GM12878 (cell line): ENCODE measurements at regions not wholly inside any gene's neighbourhood (a gene's known extent, or its start where the extent isn't known, plus 50 kb on each side); places are given as distances from the start of the nearest gene placed in this dataset.

ENCODE experiments used
- ATAC-seq: fragments of 200-7000 bp; cut with Tn5 transposase; 3 replicates; pipeline ENCODE4 v1.9.1; 2020; ENCODE audit warnings: mild to moderate bottlenecking, moderate library complexity
- BruUV-seq: library from RNA; stranded (reverse); fragments of 400-500 nt; replicated peaks from 2 replicates; lab custom pipeline; 2021; lab: Mats Ljungman, UMichigan
- CTCF ChIA-PET: fragments of 300-600 bp; sonication (Branson Sonifier 250); formaldehyde crosslinking; extraction: SDS; loops from one replicate; lab custom pipeline; 2021; ENCODE audit warnings: inconsistent platforms; lab: Yijun Ruan, JAX
- POLR2A ChIA-PET: fragments of 350-600 bp; formaldehyde crosslinking; extraction: SDS; loops from one replicate; lab custom pipeline; 2021; ENCODE audit warnings: inconsistent platforms; lab: Charles Lee
- RAD21 ChIA-PET: fragments of 300-600 bp; sonication (Branson Sonifier 250); formaldehyde crosslinking; loops from one replicate; lab custom pipeline; 2023; ENCODE audit warnings: antibody characterized with exemption; ENCODE audit not compliant: unreplicated experiment; lab: Charles Lee
- SMC1A ChIA-PET: fragments of 300-600 bp; sonication (Branson Sonifier 250); formaldehyde crosslinking; loops from one replicate; lab custom pipeline; 2023; ENCODE audit not compliant: unreplicated experiment, uncharacterized antibody; lab: Charles Lee
- DNase-seq: peaks from one replicate; pipeline ENCODE4 v3.0.0-alpha.2; 2011; ENCODE audit warnings: low read depth, low spot score
- FAIRE-seq: peaks from 3 replicates; lab custom pipeline; 2011; peaks lifted over from hg19 to GRCh38; lab: Jason Lieb, UNC
- H2AFZ ChIP-seq: 2 replicates; pipeline ENCODE4 v1.6.0; 2011; ENCODE audit warnings: low read depth, low read length, control low read depth; ENCODE audit not compliant: control insufficient read depth
- H3K27ac ChIP-seq: 2 replicates; pipeline ENCODE4 v1.5.1; 2011; ENCODE audit warnings: control low read depth; ENCODE audit not compliant: control insufficient read depth, insufficient read depth
- H3K27me3 ChIP-seq, 2 experiments: replicated peaks in 1 of 2; 2 replicates each; pipeline versions ENCODE4 v1.6.0 to v1.6.1; 2011; ENCODE audit warnings: low read length in 1 of 2; ENCODE audit not compliant: control insufficient read depth in 2 of 2, insufficient read depth in 2 of 2
- H3K36me3 ChIP-seq, 2 experiments: 2 replicates each; pipeline ENCODE4 v1.5.1; 2011; ENCODE audit warnings: low read length in 1 of 2; ENCODE audit not compliant: control insufficient read depth in 2 of 2, insufficient read depth in 2 of 2
- H3K4me1 ChIP-seq: 2 replicates; pipeline ENCODE4 v1.6.1; 2011; ENCODE audit warnings: mild to moderate bottlenecking, low read length, moderate library complexity, mixed read lengths; ENCODE audit not compliant: control insufficient read depth, insufficient read depth
- H3K4me2 ChIP-seq: 2 replicates; pipeline ENCODE4 v1.6.0; 2011; ENCODE audit warnings: control low read depth; ENCODE audit not compliant: control insufficient read depth, insufficient read depth
- H3K4me3 ChIP-seq: fragments of 200-600 bp; sonication (generic); 2 replicates; pipeline ENCODE4 v1.5.1; 2016
- H3K79me2 ChIP-seq: 2 replicates; pipeline ENCODE4 v1.6.0; 2011; ENCODE audit warnings: low read length; ENCODE audit not compliant: control insufficient read depth, insufficient read depth
- H3K9ac ChIP-seq: 2 replicates; pipeline ENCODE4 v1.8.0; 2011; ENCODE audit warnings: low read length, control low read depth, mixed read lengths; ENCODE audit not compliant: control insufficient read depth, insufficient read depth
- H3K9me3 ChIP-seq: replicated peaks from 3 replicates; pipeline ENCODE4 v1.5.1; 2011; ENCODE audit warnings: mild to moderate bottlenecking, low read length; ENCODE audit not compliant: control insufficient read depth, insufficient read depth
- H4K20me1 ChIP-seq: 2 replicates; pipeline ENCODE4 v1.6.0; 2011; ENCODE audit not compliant: control insufficient read depth, insufficient read depth
- ATF7 ChIP-seq: fragments of 450-650 bp; IDR thresholded peaks from 2 replicates; pipeline ENCODE4 v1.6.1; 2016; ENCODE audit warnings: low read depth, mild to moderate bottlenecking
- BACH1 ChIP-seq: fragments of 450-650 bp; IDR thresholded peaks from 2 replicates; pipeline ENCODE4 v1.6.1; 2017; ENCODE audit warnings: mild to moderate bottlenecking, borderline replicate concordance
- BRCA1 ChIP-seq: IDR thresholded peaks from 2 replicates; pipeline ENCODE4 v1.6.1; 2011; ENCODE audit warnings: low read depth, low read length, improper control_type of control experiment
- GABPA ChIP-seq: IDR thresholded peaks from 2 replicates; pipeline ENCODE4 v1.6.1; 2014; ENCODE audit warnings: antibody characterized with exemption, low read depth, mild to moderate bottlenecking, inconsistent platforms
- HDGF ChIP-seq: fragments of 450-650 bp; IDR thresholded peaks from 2 replicates; pipeline ENCODE4 v1.6.1; 2016; ENCODE audit warnings: antibody characterized with exemption
- IKZF2 ChIP-seq, 2 experiments: fragments of 450-650 bp; IDR thresholded peaks; 2 replicates each; pipeline ENCODE4 v1.6.1; 2017; ENCODE audit warnings: mild to moderate bottlenecking in 2 of 2, moderate library complexity in 2 of 2
- SRF ChIP-seq, 2 experiments: IDR thresholded peaks; 2 replicates each; pipeline ENCODE4 v1.6.1; 2011; ENCODE audit warnings: low read depth in 2 of 2, low read length in 2 of 2, mild to moderate bottlenecking in 1 of 2, moderate library complexity in 1 of 2
- SUPT20H ChIP-seq: IDR thresholded peaks from 2 replicates; pipeline ENCODE4 v1.6.1; 2011; ENCODE audit warnings: low read depth, mild to moderate bottlenecking, low read length, moderate library complexity, borderline replicate concordance; ENCODE audit not compliant: control insufficient read depth
- ZNF622 ChIP-seq: fragments of 450-650 bp; IDR thresholded peaks from 2 replicates; pipeline ENCODE4 v1.6.1; 2017; ENCODE audit warnings: mild to moderate bottlenecking, inconsistent platforms
- WGBS: methylation state at CpG from one replicate; pipeline ENCODE4 v1.1.6; 2016; ENCODE audit warnings: low lambda C conversion rate; ENCODE audit not compliant: insufficient replicate concordance, insufficient coverage; ENCODE audit errors: missing lambda C conversion rate; 5-methylcytosine and 5-hydroxymethylcytosine counted together
- in situ Hi-C: fragments of 300-500 bp; cut with MboI; formaldehyde crosslinking; loops from 9 replicates; pipeline ENCODE4 v1.14.3; 2018; ENCODE audit warnings: mixed read lengths
- intact Hi-C: fragments of 100-400 bp; cut with micrococcal nuclease; formaldehyde crosslinking; loops from one replicate; pipeline ENCODE4 v1.14.2; 2022; ENCODE audit not compliant: unreplicated experiment
- TF ChIP-seq, protein P1 (sequence below): IDR thresholded peaks from 2 replicates; pipeline ENCODE4 v1.6.1; 2012; ENCODE audit warnings: low read depth, low read length, improper control_type of control experiment
- TF ChIP-seq, protein P2 (sequence below): IDR thresholded peaks from 2 replicates; pipeline ENCODE4 v1.6.1; 2012; ENCODE audit warnings: improper control_type of control experiment, low read depth, low read length; ENCODE audit not compliant: insufficient replicate concordance
- TF ChIP-seq, protein P3 (sequence below): IDR thresholded peaks from 2 replicates; pipeline ENCODE4 v1.6.1; 2012; ENCODE audit warnings: low read depth, low read length, improper control_type of control experiment
- TF ChIP-seq, protein P4 (sequence below): IDR thresholded peaks from 2 replicates; pipeline ENCODE4 v1.6.1; 2011; ENCODE audit warnings: mild to moderate bottlenecking, low read depth, low read length, moderate library complexity; ENCODE audit not compliant: insufficient replicate concordance
- TF ChIP-seq, protein P5 (sequence below): fragments of 450-650 bp; formaldehyde crosslinking; IDR thresholded peaks from 2 replicates; pipeline ENCODE4 v1.5.0; 2022; ENCODE audit warnings: mild to moderate bottlenecking, missing genetic modification characterization

DNA sequence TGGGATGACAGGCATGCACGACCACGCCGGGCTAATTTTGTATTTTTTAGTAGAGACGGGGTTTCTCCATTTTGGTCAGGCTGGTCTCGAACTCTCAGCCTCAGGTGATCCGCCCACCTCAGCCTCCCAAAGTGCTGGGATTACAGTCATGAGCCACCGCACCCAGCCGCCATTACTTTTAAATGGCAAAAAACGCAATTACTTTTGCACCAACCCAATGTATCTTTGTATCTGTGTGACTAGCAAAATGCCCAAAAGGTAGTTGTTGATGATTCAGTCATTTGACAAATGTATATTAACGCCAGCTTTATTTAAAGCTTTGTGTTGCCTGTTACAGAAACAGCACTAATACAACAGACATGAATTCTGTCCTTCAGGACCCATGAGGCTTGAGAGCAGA, 216.9 kb upstream of the FMN2 start:
- Histone ChIP-seq H3K27me3 (no peaks in the 10 kb centered on the region), H3K9me3 (no peaks in the 10 kb centered on the region), H2AFZ (no peak overlapping the region), H3K79me2 (no peaks in the 10 kb centered on the region), H3K9ac (no peak overlapping the region), H3K4me2 (no peak overlapping the region), H4K20me1 (no peaks in the 10 kb centered on the region), H3K27ac (no peak overlapping the region), H3K36me3 (no peaks in the 10 kb centered on the region), H3K4me1 (no peaks in the 10 kb centered on the region), H3K4me3 (no peak overlapping the region)
- ChIA-PET POLR2A (no interaction called here), RAD21 (no interaction called here), CTCF (no interaction called here), SMC1A (no interaction called here)
- TF ChIP-seq, protein P1, sequence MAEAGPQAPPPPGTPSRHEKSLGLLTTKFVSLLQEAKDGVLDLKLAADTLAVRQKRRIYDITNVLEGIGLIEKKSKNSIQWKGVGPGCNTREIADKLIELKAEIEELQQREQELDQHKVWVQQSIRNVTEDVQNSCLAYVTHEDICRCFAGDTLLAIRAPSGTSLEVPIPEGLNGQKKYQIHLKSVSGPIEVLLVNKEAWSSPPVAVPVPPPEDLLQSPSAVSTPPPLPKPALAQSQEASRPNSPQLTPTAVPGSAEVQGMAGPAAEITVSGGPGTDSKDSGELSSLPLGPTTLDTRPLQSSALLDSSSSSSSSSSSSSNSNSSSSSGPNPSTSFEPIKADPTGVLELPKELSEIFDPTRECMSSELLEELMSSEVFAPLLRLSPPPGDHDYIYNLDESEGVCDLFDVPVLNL = no peak
- TF ChIP-seq SUPT20H = no peak
- TF ChIP-seq ZNF622 = no peak
- no peak for TF ChIP-seq IKZF2 (IDR thresholded peaks at IDR 0.05)
- TF ChIP-seq ATF7 = no peak
- TF ChIP-seq, protein P2, sequence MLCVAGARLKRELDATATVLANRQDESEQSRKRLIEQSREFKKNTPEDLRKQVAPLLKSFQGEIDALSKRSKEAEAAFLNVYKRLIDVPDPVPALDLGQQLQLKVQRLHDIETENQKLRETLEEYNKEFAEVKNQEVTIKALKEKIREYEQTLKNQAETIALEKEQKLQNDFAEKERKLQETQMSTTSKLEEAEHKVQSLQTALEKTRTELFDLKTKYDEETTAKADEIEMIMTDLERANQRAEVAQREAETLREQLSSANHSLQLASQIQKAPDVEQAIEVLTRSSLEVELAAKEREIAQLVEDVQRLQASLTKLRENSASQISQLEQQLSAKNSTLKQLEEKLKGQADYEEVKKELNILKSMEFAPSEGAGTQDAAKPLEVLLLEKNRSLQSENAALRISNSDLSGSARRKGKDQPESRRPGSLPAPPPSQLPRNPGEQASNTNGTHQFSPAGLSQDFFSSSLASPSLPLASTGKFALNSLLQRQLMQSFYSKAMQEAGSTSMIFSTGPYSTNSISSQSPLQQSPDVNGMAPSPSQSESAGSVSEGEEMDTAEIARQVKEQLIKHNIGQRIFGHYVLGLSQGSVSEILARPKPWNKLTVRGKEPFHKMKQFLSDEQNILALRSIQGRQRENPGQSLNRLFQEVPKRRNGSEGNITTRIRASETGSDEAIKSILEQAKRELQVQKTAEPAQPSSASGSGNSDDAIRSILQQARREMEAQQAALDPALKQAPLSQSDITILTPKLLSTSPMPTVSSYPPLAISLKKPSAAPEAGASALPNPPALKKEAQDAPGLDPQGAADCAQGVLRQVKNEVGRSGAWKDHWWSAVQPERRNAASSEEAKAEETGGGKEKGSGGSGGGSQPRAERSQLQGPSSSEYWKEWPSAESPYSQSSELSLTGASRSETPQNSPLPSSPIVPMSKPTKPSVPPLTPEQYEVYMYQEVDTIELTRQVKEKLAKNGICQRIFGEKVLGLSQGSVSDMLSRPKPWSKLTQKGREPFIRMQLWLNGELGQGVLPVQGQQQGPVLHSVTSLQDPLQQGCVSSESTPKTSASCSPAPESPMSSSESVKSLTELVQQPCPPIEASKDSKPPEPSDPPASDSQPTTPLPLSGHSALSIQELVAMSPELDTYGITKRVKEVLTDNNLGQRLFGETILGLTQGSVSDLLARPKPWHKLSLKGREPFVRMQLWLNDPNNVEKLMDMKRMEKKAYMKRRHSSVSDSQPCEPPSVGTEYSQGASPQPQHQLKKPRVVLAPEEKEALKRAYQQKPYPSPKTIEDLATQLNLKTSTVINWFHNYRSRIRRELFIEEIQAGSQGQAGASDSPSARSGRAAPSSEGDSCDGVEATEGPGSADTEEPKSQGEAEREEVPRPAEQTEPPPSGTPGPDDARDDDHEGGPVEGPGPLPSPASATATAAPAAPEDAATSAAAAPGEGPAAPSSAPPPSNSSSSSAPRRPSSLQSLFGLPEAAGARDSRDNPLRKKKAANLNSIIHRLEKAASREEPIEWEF = no peak
- no peak for TF ChIP-seq GABPA
- TF ChIP-seq, protein P3, sequence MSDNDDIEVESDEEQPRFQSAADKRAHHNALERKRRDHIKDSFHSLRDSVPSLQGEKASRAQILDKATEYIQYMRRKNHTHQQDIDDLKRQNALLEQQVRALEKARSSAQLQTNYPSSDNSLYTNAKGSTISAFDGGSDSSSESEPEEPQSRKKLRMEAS = no peak
- TF ChIP-seq, protein P4, sequence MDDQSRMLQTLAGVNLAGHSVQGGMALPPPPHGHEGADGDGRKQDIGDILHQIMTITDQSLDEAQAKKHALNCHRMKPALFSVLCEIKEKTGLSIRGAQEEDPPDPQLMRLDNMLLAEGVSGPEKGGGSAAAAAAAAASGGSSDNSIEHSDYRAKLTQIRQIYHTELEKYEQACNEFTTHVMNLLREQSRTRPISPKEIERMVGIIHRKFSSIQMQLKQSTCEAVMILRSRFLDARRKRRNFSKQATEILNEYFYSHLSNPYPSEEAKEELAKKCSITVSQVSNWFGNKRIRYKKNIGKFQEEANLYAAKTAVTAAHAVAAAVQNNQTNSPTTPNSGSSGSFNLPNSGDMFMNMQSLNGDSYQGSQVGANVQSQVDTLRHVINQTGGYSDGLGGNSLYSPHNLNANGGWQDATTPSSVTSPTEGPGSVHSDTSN = no peak
- no peak for TF ChIP-seq BACH1
- TF ChIP-seq, protein P5, sequence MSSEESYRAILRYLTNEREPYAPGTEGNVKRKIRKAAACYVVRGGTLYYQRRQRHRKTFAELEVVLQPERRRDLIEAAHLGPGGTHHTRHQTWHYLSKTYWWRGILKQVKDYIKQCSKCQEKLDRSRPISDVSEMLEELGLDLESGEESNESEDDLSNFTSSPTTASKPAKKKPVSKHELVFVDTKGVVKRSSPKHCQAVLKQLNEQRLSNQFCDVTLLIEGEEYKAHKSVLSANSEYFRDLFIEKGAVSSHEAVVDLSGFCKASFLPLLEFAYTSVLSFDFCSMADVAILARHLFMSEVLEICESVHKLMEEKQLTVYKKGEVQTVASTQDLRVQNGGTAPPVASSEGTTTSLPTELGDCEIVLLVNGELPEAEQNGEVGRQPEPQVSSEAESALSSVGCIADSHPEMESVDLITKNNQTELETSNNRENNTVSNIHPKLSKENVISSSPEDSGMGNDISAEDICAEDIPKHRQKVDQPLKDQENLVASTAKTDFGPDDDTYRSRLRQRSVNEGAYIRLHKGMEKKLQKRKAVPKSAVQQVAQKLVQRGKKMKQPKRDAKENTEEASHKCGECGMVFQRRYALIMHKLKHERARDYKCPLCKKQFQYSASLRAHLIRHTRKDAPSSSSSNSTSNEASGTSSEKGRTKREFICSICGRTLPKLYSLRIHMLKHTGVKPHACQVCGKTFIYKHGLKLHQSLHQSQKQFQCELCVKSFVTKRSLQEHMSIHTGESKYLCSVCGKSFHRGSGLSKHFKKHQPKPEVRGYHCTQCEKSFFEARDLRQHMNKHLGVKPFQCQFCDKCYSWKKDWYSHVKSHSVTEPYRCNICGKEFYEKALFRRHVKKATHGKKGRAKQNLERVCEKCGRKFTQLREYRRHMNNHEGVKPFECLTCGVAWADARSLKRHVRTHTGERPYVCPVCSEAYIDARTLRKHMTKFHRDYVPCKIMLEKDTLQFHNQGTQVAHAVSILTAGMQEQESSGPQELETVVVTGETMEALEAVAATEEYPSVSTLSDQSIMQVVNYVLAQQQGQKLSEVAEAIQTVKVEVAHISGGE = no peak
- TF ChIP-seq BRCA1 = no peak
- no peak for TF ChIP-seq HDGF
- TF ChIP-seq SRF (IDR thresholded peaks at IDR 0.05; ENCODE audit: low read depth in 2 of 2, low read length in 2 of 2) = no peak
- no TSS peak for BruUV-seq
- DNase-seq = no peak
- FAIRE-seq = no peak
- in situ Hi-C loops = no loop called here
- intact Hi-C loops = no loop called here
- WGBS = 29% methylated on average over 10 of the region's 10 CpGs
- ATAC-seq = no peak
